SK-N-MC (cell line): ENCODE measurements at regions not wholly inside any gene's neighbourhood (a gene's known extent, or its start where the extent isn't known, plus 50 kb on each side); places are given as distances from the start of the nearest gene placed in this dataset.

ENCODE experiments used
- EZH2 ChIP-seq: fragments of 200-600 bp; sonication (generic); IDR thresholded peaks from one replicate; pipeline ENCODE4 v1.6.1; 2017; ENCODE audit warnings: antibody characterized with exemption
- FOXP2 ChIP-seq: optimal IDR thresholded peaks from 2 replicates; pipeline ENCODE3; 2011; ENCODE audit warnings: mild to moderate bottlenecking, moderate library complexity; ENCODE audit not compliant: insufficient read depth; ENCODE audit errors: extremely low read length, control extremely low read depth
- POLR2AphosphoS5 ChIP-seq: IDR thresholded peaks from 2 replicates; pipeline ENCODE4 v1.6.1; 2012; ENCODE audit warnings: mild to moderate bottlenecking, low read depth, low read length, borderline replicate concordance

GRCh38 chr11:134921938-134922337 lies 509.9 kb upstream of the B3GAT1 start:
- TF ChIP-seq POLR2AphosphoS5 (no peak), EZH2 (no peak), FOXP2 (no peak)
